ENCODE measurements at regions not wholly inside any gene's neighbourhood (a gene's known extent, or its start where the extent isn't known, plus 50 kb on each side); places are given as distances from the start of the nearest gene placed in this dataset.

- TF ChIP-seq, protein P1, sequence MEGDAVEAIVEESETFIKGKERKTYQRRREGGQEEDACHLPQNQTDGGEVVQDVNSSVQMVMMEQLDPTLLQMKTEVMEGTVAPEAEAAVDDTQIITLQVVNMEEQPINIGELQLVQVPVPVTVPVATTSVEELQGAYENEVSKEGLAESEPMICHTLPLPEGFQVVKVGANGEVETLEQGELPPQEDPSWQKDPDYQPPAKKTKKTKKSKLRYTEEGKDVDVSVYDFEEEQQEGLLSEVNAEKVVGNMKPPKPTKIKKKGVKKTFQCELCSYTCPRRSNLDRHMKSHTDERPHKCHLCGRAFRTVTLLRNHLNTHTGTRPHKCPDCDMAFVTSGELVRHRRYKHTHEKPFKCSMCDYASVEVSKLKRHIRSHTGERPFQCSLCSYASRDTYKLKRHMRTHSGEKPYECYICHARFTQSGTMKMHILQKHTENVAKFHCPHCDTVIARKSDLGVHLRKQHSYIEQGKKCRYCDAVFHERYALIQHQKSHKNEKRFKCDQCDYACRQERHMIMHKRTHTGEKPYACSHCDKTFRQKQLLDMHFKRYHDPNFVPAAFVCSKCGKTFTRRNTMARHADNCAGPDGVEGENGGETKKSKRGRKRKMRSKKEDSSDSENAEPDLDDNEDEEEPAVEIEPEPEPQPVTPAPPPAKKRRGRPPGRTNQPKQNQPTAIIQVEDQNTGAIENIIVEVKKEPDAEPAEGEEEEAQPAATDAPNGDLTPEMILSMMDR (IDR thresholded peaks at IDR 0.05), result no peak
- no peak for TF ChIP-seq POLR2A (IDR thresholded peaks at IDR 0.05)
Observed at GRCh38 chr4:59700651-59701050, 1499.5 kb upstream of the ADGRL3 start.

All from heart left ventricle (tissue), 13 donors.